ENCODE measurements at regions not wholly inside any gene's neighbourhood (a gene's known extent, or its start where the extent isn't known, plus 50 kb on each side); places are given as distances from the start of the nearest gene placed in this dataset.

DNA sequence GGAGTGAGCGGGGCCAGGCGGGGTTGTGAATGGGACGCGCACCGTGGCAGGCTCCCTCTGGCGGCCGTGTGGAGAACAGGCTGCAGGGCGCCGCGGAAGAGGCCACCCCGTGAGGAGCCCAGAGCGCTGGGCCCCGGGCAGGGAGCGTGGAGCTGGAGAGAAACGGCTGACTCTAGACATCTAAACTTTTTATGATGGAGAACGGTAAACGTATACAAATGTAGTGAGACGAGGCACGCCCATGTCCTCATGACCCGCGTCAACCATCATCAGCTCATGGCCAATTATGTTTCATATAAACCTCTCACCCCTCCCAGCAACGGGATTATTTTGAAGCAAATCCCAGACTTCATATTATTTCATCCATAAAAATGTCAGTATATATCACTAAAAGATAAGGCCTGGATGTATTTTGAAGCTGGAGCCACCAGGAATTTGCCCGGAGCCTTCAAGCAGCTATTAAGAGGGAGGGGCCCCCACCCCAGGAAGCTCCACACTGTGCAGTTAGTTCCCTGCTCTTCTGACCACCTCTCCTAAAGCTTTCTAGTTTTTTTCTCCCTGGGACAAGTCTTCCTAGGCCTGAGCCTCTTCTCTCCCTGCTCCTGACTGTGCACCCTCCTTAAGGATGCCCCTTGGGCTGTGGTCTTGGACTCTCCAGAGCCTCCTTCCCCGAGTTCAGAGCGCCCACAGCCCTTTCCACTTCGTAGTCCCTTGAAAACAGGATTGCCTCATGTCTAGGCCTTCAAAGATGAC, 149.5 kb downstream of the SMAD6 start (continued):
- no peak for TF ChIP-seq SP1 (IDR thresholded peaks at IDR 0.05; ENCODE audit: low read depth, low read length)
- no peak for TF ChIP-seq CBX8 (IDR thresholded peaks at IDR 0.05; ENCODE audit: borderline replicate concordance, low read depth, low read length)
- no peak for TF ChIP-seq EGR1 (IDR thresholded peaks at IDR 0.05; ENCODE audit: borderline replicate concordance, low read depth, low read length)
- TF ChIP-seq HDAC2 (IDR thresholded peaks at IDR 0.05; ENCODE audit: borderline replicate concordance in 1 of 2, low read depth in 2 of 2, low read length in 2 of 2): 0 out of 4 replicates have a peak, but pooled peaks of 1 of the 2 experiments have one; percentile 32
- TF ChIP-seq FOSL1 (IDR thresholded peaks at IDR 0.05; ENCODE audit: insufficient read depth, low read depth, low read length): no peak
- no peak for TF ChIP-seq POLR2AphosphoS5 (IDR thresholded peaks at IDR 0.05; ENCODE audit: low read depth, low read length)
- peak; percentile 33; the same call in 1 of the 2 replicates for TF ChIP-seq CHD2 (IDR thresholded peaks at IDR 0.05; ENCODE audit: low read length)
- no peak for TF ChIP-seq KDM4A (IDR thresholded peaks at IDR 0.05; ENCODE audit: low read depth, low read length, severe bottlenecking)
- TF ChIP-seq EP300 (IDR thresholded peaks at IDR 0.05; ENCODE audit: borderline replicate concordance in 1 of 2, low read depth in 2 of 2, low read length in 2 of 2): no peak
- TF ChIP-seq, protein P1, sequence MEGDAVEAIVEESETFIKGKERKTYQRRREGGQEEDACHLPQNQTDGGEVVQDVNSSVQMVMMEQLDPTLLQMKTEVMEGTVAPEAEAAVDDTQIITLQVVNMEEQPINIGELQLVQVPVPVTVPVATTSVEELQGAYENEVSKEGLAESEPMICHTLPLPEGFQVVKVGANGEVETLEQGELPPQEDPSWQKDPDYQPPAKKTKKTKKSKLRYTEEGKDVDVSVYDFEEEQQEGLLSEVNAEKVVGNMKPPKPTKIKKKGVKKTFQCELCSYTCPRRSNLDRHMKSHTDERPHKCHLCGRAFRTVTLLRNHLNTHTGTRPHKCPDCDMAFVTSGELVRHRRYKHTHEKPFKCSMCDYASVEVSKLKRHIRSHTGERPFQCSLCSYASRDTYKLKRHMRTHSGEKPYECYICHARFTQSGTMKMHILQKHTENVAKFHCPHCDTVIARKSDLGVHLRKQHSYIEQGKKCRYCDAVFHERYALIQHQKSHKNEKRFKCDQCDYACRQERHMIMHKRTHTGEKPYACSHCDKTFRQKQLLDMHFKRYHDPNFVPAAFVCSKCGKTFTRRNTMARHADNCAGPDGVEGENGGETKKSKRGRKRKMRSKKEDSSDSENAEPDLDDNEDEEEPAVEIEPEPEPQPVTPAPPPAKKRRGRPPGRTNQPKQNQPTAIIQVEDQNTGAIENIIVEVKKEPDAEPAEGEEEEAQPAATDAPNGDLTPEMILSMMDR (IDR thresholded peaks at IDR 0.05; ENCODE audit: control extremely low read depth in 1 of 3, insufficient read depth in 1 of 3, low read depth in 1 of 3, low read length in 3 of 3): peak; percentile 95 to 97 (median 96)
- no peak for TF ChIP-seq GTF2F1 (IDR thresholded peaks at IDR 0.05; ENCODE audit: borderline replicate concordance, low read depth, low read length)
- TF ChIP-seq TAF1 (IDR thresholded peaks at IDR 0.05; ENCODE audit: low read depth, low read length): no peak
- no peak for TF ChIP-seq BRCA1 (IDR thresholded peaks at IDR 0.05; ENCODE audit: low read depth, low read length)
- peak; percentile 46; the same call in 1 of the 2 replicates for TF ChIP-seq GABPA (IDR thresholded peaks at IDR 0.05; ENCODE audit: borderline replicate concordance, insufficient read depth, low read length)
- TF ChIP-seq SIX5 (IDR thresholded peaks at IDR 0.05; ENCODE audit: low read depth, low read length): no peak
- TF ChIP-seq TCF12 (IDR thresholded peaks at IDR 0.05; ENCODE audit: low read depth, low read length): no peak
- TF ChIP-seq JUN (IDR thresholded peaks at IDR 0.05; ENCODE audit: low read depth, low read length): no peak
- 0 out of 4 replicates have a peak, but pooled peaks of 1 of the 2 experiments have one; percentile 27 for TF ChIP-seq SIN3A (conservative IDR thresholded peaks at IDR 0.05 in 1 of 2, IDR thresholded peaks at IDR 0.05 in 1 of 2; ENCODE audit: low read depth in 1 of 2, low read length in 2 of 2)
- no peak for TF ChIP-seq RFX5 (IDR thresholded peaks at IDR 0.05; ENCODE audit: borderline replicate concordance, low read depth, low read length)
- TF ChIP-seq CBX5 (IDR thresholded peaks at IDR 0.05; ENCODE audit: low read depth, low read length): no peak
- TF ChIP-seq KDM5A (IDR thresholded peaks at IDR 0.05; ENCODE audit: low read length): no peak
- no peak for TF ChIP-seq RBBP5 (IDR thresholded peaks at IDR 0.05; ENCODE audit: borderline replicate concordance, low read depth, low read length)
